COLO668 (cell line): ENCODE measurements at regions not wholly inside any gene's neighbourhood (a gene's known extent, or its start where the extent isn't known, plus 50 kb on each side); places are given as distances from the start of the nearest gene placed in this dataset.
"Not testable (repeated sequence)": the region's sequence is repeated elsewhere in the genome, so short reads cannot be mapped to it uniquely, and the experiment has no call there.

Experiments
- DNase-seq: peaks from one replicate; lab custom pipeline; 2025; ENCODE audit not compliant: unreplicated experiment; lab: John Stamatoyannopoulos, UW

DNA sequence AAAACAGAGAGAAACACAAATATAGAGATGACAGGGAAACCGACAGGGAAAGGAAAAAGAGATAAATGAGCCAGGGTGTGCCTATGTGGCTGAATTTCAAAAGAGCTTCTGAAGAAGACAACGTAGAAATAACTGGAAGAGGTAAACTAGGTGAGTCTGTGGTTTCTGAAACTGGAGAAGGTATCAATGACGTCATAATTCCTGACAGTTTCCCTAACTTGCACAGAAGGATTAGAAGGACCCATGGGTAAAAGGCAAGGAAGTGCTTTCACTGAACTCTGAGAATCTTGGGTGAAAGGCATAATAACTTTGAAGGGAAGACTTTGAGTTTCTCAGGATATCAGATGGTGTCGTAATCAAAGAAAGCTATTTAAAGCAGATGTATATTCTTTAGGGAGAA is 790.8 kb upstream of the NUDT12 start:
- DNase-seq = no peak

GRCh38 chr5:104352954-104353353 is 790.4 kb upstream of the NUDT12 start:
- DNase-seq = no peak

- DNase-seq = no peak
These were observed 784.6 kb upstream of the NUDT12 start for GRCh38 chr5:104347119-104347708.

DNA sequence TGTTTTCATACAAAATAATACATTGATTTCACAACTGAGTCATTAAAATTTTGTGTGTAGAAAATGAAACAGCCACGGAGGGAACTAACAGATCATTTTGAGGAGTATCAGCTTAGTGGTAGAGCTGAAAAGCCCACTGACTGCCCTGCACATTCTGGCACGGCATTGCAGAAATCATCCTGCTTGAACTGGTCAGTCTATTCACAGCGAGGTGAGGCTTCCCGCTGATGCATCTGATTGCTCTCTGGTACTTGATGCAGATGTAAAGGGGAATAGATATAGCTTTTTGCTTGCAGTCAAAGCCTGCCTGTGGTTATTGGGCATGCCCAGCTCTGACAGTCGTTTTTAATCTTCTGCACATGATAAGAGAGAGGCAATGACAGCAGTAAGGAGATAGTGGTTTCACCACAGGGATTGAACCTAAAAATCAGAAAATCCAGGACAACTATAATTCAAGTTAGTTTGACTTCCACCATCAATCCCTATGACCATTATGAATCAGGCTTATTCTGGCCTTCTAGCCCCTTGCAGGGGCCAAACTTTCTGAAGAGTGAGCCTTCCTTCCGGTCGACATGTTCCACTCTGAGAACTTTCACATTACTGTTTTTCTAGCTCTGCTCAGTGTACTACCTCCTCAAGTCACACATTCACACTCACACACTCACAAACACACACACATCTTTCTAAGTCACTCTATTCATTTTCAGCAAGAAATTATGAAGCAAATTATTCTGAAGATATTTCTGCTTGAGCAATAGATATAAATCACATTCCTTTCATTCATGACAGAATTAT is 782.8 kb upstream of the NUDT12 start:
- DNase-seq = no peak

DNA sequence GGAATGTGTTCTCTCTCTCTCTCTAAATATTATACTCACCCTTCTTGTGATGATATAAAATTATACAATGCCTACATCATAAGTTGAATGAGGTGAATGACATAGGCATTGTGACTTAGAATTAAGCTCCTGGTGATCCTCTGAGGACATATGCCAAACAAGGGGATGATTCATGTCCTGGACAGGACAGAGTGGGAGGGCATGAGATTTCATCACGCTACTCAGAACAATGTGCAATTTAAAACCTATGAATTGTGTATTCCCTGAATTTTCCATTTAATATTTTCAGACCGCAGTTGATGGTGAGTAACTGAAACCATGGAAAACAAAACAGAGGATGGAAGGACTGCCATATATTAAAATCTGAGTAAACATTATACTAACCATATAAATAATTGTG is 782.2 kb upstream of the NUDT12 start:
- no peak for DNase-seq

DNA sequence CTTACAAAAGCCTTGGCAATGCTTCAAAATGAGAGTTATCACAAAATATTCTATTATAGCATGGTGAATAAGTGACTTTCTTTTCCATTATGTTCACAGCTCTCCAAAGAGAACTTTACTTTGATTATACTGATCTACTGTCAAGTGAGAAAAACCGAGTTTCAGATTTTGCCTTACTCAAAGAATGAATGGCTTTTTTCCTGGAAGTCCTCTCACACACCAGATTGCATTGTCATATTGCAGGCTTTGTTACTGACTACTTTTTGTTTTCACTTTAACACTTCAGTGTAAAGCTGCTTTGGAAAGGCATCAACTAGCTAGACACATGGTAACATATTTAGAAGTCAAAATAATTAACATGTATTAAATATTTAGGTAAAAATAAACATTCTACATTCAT is 765.2 kb upstream of the NUDT12 start:
- no peak for DNase-seq

GRCh38 chr5:104326966-104327365 is 764.4 kb upstream of the NUDT12 start:
- DNase-seq = no peak

- no peak for DNase-seq
These were observed 762.8 kb upstream of the NUDT12 start for GRCh38 chr5:104325356-104325755.

DNA sequence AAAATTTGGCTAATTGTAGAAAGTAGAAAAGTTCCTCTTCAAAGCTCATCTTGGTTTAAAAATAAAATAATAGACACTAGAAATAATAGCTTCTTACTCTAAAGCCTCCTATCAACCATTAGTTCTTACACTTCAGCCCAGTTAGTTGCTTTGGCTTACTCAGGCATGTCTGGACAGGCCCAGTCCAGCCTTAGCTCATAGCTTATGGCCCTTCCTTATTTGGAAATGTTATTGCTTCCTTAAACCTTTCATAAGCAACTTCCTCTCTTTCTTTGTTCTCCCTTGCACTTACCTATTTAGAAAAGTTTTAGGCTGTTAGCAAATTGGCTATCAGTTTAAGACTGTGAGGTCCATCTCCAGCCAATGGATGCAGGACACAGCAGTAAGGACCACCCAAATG is 754.1 kb upstream of the NUDT12 start:
- DNase-seq = not testable (repeated sequence)

- no peak for DNase-seq
These were observed 749.9 kb upstream of the NUDT12 start for GRCh38 chr5:104312481-104312880.

DNA sequence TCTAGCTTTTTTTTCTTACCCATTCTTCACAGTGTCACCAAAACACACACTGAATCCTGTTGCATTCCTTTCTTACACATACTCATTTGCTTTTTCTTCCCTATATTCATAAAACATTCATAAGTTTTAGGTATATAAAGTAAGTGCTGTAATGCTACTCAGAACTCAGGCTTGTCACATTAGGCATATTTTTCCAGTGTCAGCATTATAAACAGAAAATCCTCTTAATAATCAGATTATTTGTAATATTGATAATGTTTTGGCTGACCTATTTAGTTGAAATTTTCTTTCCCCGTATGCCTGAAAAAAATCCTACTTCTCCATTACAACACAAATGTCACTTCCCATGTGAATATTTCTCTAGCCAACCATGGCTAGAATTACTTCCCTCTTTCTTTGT is 743.0 kb upstream of the NUDT12 start:
- no peak for DNase-seq

DNA sequence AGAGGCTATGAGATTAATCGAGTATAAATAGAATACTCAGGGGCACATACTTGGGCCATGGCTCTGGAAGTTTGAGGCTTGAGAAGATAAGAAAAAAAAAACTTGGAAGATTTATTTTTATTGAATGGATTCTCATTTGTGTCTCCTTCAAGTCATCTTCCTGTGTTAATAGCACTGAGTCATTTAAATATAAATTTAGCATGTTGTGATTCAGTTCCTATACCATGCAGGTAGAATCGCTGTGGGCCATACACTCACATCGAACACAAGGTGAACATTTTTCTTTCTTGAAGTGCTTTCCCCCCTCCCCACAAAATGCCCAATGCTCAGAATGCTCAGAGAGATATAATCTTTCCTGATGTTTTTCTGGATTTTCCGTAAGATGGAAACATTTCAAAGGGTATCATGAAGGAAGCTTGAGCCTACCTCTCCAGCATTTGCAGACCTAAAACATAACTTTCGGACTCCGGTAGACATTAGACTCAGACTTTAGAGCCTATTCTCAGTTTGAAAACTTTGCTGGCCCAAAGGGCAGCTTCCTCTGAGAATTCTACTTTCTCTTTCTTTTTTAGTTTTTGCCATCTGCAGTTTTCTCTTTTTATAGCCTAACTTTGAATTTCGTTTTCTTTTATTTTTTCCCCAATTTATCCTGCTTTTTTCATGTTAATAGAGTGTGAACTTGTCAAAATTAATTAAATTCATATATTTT is 737.6 kb upstream of the NUDT12 start:
- no peak for DNase-seq

DNA sequence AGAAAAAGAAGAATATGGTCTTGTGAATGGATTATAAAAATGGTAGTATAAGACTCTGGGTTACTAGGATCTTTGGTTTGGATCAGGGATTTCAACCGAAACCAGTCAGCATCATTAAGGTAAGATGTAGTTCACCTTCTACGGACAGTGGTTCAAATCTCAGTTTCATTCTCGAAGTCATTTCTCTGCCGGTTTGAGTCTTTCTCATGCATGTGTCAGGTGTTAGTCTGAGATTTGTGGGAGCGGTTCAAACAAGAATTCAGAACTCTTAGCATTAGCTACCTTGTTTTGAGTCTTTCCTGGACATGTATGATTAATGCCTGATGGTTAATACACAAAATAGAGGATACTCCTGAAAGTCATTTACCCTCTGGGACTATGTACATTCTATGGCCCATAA is 735.9 kb upstream of the NUDT12 start:
- DNase-seq = no peak

GRCh38 chr5:104297076-104297475 is 734.5 kb upstream of the NUDT12 start:
- DNase-seq = no peak

DNA sequence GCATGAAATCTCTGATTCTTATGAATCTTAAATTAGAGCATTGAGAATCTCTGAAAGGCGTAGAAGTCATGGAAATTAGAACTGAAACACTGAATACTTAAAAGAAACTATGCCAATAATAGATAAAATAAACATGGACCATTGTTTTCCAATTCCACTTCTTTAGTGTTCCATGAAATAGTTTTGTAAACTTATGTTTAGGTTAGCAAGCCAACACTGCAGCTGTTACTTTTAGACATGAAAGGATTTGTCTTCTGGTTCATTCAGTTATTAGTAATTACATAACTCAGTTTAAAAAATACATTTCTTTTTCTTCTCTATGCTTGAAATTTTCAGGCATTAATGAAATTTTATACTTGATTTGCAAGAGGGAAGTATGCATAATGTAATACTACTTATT is 733.4 kb upstream of the NUDT12 start:
- no peak for DNase-seq

DNA sequence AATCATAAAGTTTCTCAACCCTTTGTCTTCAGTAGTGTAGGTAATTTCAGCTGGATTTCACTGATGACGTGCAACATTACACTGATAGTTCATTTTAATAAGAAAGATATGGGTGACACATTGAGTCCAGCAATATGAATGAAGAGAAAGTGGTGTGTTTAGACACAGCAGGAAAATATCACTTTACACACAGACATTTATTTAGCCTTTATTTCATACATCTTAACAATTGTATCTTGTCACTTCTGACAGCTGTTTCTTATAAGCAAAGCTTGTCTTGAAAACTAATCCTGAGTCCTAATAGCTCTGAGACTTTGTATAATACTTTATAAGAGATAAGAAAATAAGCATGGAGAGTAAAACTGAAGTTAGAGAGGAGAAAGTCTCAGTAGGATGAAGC is 720.5 kb upstream of the NUDT12 start:
- DNase-seq = no peak

GRCh38 chr5:104273725-104274124 is 711.1 kb upstream of the NUDT12 start:
- no peak for DNase-seq

GRCh38 chr5:104267320-104268015 is 704.9 kb upstream of the NUDT12 start:
- DNase-seq = no peak

- DNase-seq = no peak
These were observed 703.6 kb upstream of the NUDT12 start for GRCh38 chr5:104266161-104266560.

- no peak for DNase-seq
These were observed 703.0 kb upstream of the NUDT12 start for GRCh38 chr5:104265531-104266140.

GRCh38 chr5:104247260-104247659 is 684.7 kb upstream of the NUDT12 start:
- DNase-seq = no peak
